ENCODE measurements at regions not wholly inside any gene's neighbourhood (a gene's known extent, or its start where the extent isn't known, plus 50 kb on each side); places are given as distances from the start of the nearest gene placed in this dataset.

- no peaks in the 10 kb centered on the region for H3K4me1 Mint-ChIP-seq (ENCODE audit: low read depth)
- CTCF ChIA-PET: no interaction called here
- ATAC-seq (ENCODE audit: poor library complexity) (no peak), DNase-seq (no peak)
- Histone ChIP-seq H3K36me3 (ENCODE audit: insufficient read depth, low read length) (no peaks in the 10 kb centered on the region), H3K27ac (ENCODE audit: low read depth in 1 of 2, low read length in 2 of 2) (no peak overlapping the region), H3K4me3 (ENCODE audit: low read length) (no peak overlapping the region), H3K9me3 (ENCODE audit: control insufficient read depth in 1 of 2, insufficient read depth in 1 of 2, low read length in 2 of 2) (no peaks in the 10 kb centered on the region), H3K27me3 (ENCODE audit: control insufficient read depth in 1 of 2, insufficient read depth in 2 of 2, low read length in 2 of 2) (no peaks in the 10 kb centered on the region), H3K4me1 (ENCODE audit: insufficient read depth, low read length) (no peaks in the 10 kb centered on the region)
- no peak for TF ChIP-seq CTCF (IDR thresholded peaks at IDR 0.05)
- H3K27me3 Mint-ChIP-seq: no peaks in the 10 kb centered on the region
- H3K36me3 Mint-ChIP-seq (ENCODE audit: low read depth): no peaks in the 10 kb centered on the region
- no peak overlapping the region for H3K4me3 Mint-ChIP-seq
- POLR2A ChIA-PET: no interaction called here
- no peak overlapping the region for H3K27ac Mint-ChIP-seq
- H3K9me3 Mint-ChIP-seq: no peaks in the 10 kb centered on the region
- intact Hi-C loops (cut with DNase I, micrococcal nuclease): loop anchor here in 1 of 2 experiments (5.0 kb wide), 1 partner anchor 149 kb away; no protein-coding TSS in a partner anchor
Measured at GRCh38 chr3:87423336-87423735, 147.0 kb upstream of the POU1F1 start.

GRCh38 chr3:87422333-87422732 lies 145.9 kb upstream of the POU1F1 start:
- intact Hi-C loops (cut with DNase I, micrococcal nuclease): loop anchor here in 1 of 2 experiments (5.0 kb wide), 1 partner anchor 150 kb away; no protein-coding TSS in a partner anchor
- H3K9me3 Mint-ChIP-seq: no peaks in the 10 kb centered on the region
- ATAC-seq (ENCODE audit: poor library complexity): no peak
- ChIA-PET POLR2A (no interaction called here), CTCF (interaction anchor here (0.7 kb wide), 1 partner anchor 71 kb away, joined by 3 read pairs; no protein-coding TSS in a partner anchor)
- H3K4me1 ChIP-seq (ENCODE audit: insufficient read depth, low read length): no peaks in the 10 kb centered on the region
- H3K9me3 ChIP-seq (ENCODE audit: control insufficient read depth in 1 of 2, insufficient read depth in 1 of 2, low read length in 2 of 2): no peaks in the 10 kb centered on the region
- no peaks in the 10 kb centered on the region for H3K36me3 Mint-ChIP-seq (ENCODE audit: low read depth)
- TF ChIP-seq CTCF (IDR thresholded peaks at IDR 0.05): no peak
- H3K27ac ChIP-seq (ENCODE audit: low read depth in 1 of 2, low read length in 2 of 2): no peak overlapping the region
- H3K27me3 ChIP-seq (ENCODE audit: control insufficient read depth in 1 of 2, insufficient read depth in 2 of 2, low read length in 2 of 2): no peaks in the 10 kb centered on the region
- no peaks in the 10 kb centered on the region for H3K36me3 ChIP-seq (ENCODE audit: insufficient read depth, low read length)
- no peak overlapping the region for H3K27ac Mint-ChIP-seq
- DNase-seq: no peak
- no peaks in the 10 kb centered on the region for H3K27me3 Mint-ChIP-seq
- no peak overlapping the region for H3K4me3 ChIP-seq (ENCODE audit: low read length)
- no peaks in the 10 kb centered on the region for H3K4me1 Mint-ChIP-seq (ENCODE audit: low read depth)
- H3K4me3 Mint-ChIP-seq: no peak overlapping the region

GRCh38 chr3:87420171-87420570 lies 143.8 kb upstream of the POU1F1 start:
- Mint-ChIP-seq H3K4me1 (ENCODE audit: low read depth) (no peaks in the 10 kb centered on the region), H3K4me3 (no peak overlapping the region), H3K27ac (no peak overlapping the region), H3K36me3 (ENCODE audit: low read depth) (no peaks in the 10 kb centered on the region), H3K27me3 (no peaks in the 10 kb centered on the region), H3K9me3 (no peaks in the 10 kb centered on the region)
- intact Hi-C loops (cut with DNase I, micrococcal nuclease): loop anchor here in 1 of 2 experiments (5.0 kb wide), 1 partner anchor 152 kb away; no protein-coding TSS in a partner anchor
- Histone ChIP-seq H3K4me1 (ENCODE audit: insufficient read depth, low read length) (no peaks in the 10 kb centered on the region), H3K4me3 (ENCODE audit: low read length) (no peak overlapping the region), H3K9me3 (ENCODE audit: control insufficient read depth in 1 of 2, insufficient read depth in 1 of 2, low read length in 2 of 2) (no peaks in the 10 kb centered on the region), H3K27ac (ENCODE audit: low read depth in 1 of 2, low read length in 2 of 2) (no peak overlapping the region), H3K36me3 (ENCODE audit: insufficient read depth, low read length) (no peaks in the 10 kb centered on the region), H3K27me3 (ENCODE audit: control insufficient read depth in 1 of 2, insufficient read depth in 2 of 2, low read length in 2 of 2) (no peaks in the 10 kb centered on the region)
- CTCF ChIA-PET: no interaction called here
- ATAC-seq (ENCODE audit: poor library complexity): no peak
- TF ChIP-seq CTCF (IDR thresholded peaks at IDR 0.05): no peak
- no peak for DNase-seq
- POLR2A ChIA-PET: no interaction called here

All from CD4-positive, alpha-beta T cell (primary cell).